Activated T-helper 2 cell treated with anti-CD3 and anti-CD28 coated beads, Interferon-gamma antibody, Interleukin-2, Interleukin-4, amounts not matched to agents 10 μg/mL and 5 μg/mL and 100 μg/mL, durations not matched to agents 14 hours and 24 hours and 36 hours (primary cell): ENCODE measurements at regions not wholly inside any gene's neighbourhood (a gene's known extent, or its start where the extent isn't known, plus 50 kb on each side); places are given as distances from the start of the nearest gene placed in this dataset.

Experiments
- DNase-seq: peaks from one replicate; pipeline ENCODE4 v3.0.0; 2021; ENCODE audit warnings: low spot score
- H3K27ac Mint-ChIP-seq: one replicate; pipeline ENCODE4 v1.8.0; 2021; ENCODE audit warnings: mixed read lengths
- H3K27me3 Mint-ChIP-seq: one replicate; pipeline ENCODE4 v1.8.0; 2021; ENCODE audit warnings: low read depth, mixed read lengths
- H3K36me3 Mint-ChIP-seq: one replicate; pipeline ENCODE4 v1.8.0; 2021; ENCODE audit warnings: low read depth, mixed read lengths
- H3K4me1 Mint-ChIP-seq: one replicate; pipeline ENCODE4 v1.8.0; 2021; ENCODE audit warnings: low read depth, mixed read lengths
- H3K4me3 Mint-ChIP-seq: one replicate; pipeline ENCODE4 v1.8.0; 2021; ENCODE audit warnings: low read depth, mild to moderate bottlenecking, moderate library complexity, mixed read lengths
- H3K9me3 Mint-ChIP-seq: one replicate; pipeline ENCODE4 v1.8.0; 2021; ENCODE audit warnings: mixed read lengths
- intact Hi-C: fragments of 100-400 bp; cut with micrococcal nuclease; formaldehyde crosslinking; loops from one replicate; pipeline ENCODE4 v1.15.1; 2023

DNA sequence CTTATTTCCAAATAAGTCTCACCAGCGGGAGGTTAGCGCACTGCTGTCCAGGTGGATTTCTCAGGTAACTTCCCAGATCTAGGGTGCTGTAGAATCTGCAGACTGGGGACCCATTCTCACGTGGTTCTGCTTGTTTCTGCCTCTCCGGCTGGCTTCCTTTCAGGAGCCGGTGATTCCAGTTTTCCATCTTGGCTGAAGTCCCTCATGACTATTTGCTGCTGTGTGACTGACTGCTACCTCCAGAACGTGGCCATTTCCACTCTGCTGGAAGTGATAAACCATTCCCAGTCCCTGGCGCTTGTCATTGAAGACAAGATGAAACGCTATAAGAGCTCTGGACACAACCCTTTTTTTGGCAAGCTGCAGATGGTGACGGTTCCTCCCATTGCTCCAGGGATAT, 76.0 kb downstream of the DOP1B start:
- H3K27ac Mint-ChIP-seq: no peak overlapping the region
- H3K27me3 Mint-ChIP-seq: no peaks in the 10 kb centered on the region
- H3K36me3 Mint-ChIP-seq: peaks cover 25% of the 10 kb centered on the region
- H3K9me3 Mint-ChIP-seq: no peaks in the 10 kb centered on the region
- no peak overlapping the region for H3K4me3 Mint-ChIP-seq
- intact Hi-C loops: no loop called here
- H3K4me1 Mint-ChIP-seq: peaks cover 12% of the 10 kb centered on the region
- DNase-seq: no peak

- H3K27me3 Mint-ChIP-seq: no peaks in the 10 kb centered on the region
- peaks cover 27% of the 10 kb centered on the region for H3K36me3 Mint-ChIP-seq
Measured at GRCh38 chr21:36235058-36235582, 78.5 kb downstream of the DOP1B start.

DNA sequence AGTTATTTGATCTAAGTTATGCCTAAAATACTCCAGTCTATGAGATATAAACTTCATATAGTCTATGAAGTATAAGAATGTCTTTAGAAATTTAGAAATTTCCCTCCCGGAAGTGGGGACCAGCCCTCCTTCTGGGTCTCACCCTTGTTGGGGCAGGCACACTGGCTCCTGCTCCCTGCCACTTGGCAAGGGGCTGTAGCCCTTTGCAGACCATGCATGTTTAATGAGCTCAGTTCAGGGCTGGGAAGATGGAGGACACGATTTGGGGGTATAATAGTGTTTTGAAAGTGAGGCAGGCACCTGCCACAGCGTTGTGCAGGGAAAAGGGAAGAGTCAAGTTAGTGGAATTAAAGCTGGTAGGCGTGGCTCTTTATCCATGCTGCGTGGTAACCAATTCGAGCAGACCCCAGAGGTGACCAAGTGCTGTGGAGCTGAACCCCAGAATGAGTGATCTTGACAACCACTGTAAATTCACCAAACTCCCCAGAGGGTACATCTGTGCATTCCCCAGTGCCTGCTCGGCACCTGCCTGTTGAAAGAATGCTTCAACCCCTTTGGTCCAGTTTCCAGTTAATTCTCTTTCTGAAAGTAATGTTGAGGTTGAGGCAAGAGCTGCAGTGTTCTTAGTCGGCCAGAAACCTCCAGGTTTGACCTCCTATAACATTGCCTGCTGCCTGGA, 79.6 kb downstream of the DOP1B start:
- H3K27ac Mint-ChIP-seq: no peak overlapping the region
- no peak overlapping the region for H3K4me3 Mint-ChIP-seq
- H3K36me3 Mint-ChIP-seq: peaks cover 19% of the 10 kb centered on the region
- H3K27me3 Mint-ChIP-seq: no peaks in the 10 kb centered on the region
- peaks cover 12% of the 10 kb centered on the region for H3K4me1 Mint-ChIP-seq
- no peak for DNase-seq
- intact Hi-C loops: no loop called here
- no peaks in the 10 kb centered on the region for H3K9me3 Mint-ChIP-seq

More at GRCh38 chr21:36235058-36235582, 78.5 kb downstream of the DOP1B start:
- no peak for DNase-seq
- H3K27ac Mint-ChIP-seq: no peak overlapping the region
- intact Hi-C loops: no loop called here
- H3K4me1 Mint-ChIP-seq: peaks cover 12% of the 10 kb centered on the region
- H3K4me3 Mint-ChIP-seq: no peak overlapping the region
- H3K9me3 Mint-ChIP-seq: no peaks in the 10 kb centered on the region

DNA sequence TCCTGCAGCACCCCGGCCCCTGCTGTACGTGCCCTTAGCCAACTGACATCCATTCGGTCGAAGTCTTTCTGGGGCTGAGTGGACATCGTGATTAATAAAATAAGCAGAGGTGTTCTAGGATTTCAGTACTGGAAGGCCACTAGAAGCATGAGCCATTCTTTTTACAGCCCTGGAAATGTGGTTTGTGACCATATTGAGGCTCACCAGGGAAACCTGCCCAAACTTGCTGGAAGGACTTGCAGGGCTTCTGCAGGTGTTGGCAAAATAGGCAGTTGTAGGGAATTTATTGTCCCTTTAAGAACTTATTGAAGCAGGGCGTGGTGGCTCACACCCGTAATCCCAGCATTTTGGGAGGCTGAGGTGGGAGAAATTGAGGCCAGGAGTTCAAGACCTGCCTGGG, 80.8 kb downstream of the DOP1B start:
- intact Hi-C loops: no loop called here

DNA sequence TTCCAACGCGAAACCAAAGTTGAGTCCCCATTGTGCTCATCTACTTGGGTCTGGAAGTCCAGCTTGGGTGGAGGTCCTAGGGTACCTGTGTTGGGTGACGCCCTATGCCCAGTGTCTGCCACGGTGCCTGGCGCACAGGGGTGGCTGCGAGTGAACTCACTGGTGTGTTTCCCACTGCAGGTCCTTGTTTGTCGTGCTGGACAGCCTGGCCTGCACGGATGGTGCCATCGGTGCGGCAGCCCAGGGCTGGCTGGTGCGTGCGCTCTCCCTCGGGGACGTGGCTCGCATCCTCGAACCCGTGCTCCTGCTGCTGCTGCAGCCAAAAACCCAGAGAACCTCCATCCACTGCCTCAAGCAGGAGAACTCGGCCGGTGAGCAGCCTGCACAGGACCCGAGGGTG, 80.4 kb upstream of the MORC3 start:
- Mint-ChIP-seq H3K4me3 (no peak overlapping the region), H3K4me1 (peaks cover 6% of the 10 kb centered on the region), H3K27me3 (no peaks in the 10 kb centered on the region), H3K36me3 (peaks cover 9% of the 10 kb centered on the region), H3K27ac (no peak overlapping the region), H3K9me3 (no peaks in the 10 kb centered on the region)
- DNase-seq: no peak
- intact Hi-C loops: no loop called here

More for the DNA sequence above, 80.8 kb downstream of the DOP1B start:
- Mint-ChIP-seq H3K4me3 (no peak overlapping the region), H3K9me3 (no peaks in the 10 kb centered on the region), H3K27me3 (no peaks in the 10 kb centered on the region), H3K36me3 (peaks cover 15% of the 10 kb centered on the region), H3K27ac (no peak overlapping the region), H3K4me1 (peaks cover 12% of the 10 kb centered on the region)
- no peak for DNase-seq

DNA sequence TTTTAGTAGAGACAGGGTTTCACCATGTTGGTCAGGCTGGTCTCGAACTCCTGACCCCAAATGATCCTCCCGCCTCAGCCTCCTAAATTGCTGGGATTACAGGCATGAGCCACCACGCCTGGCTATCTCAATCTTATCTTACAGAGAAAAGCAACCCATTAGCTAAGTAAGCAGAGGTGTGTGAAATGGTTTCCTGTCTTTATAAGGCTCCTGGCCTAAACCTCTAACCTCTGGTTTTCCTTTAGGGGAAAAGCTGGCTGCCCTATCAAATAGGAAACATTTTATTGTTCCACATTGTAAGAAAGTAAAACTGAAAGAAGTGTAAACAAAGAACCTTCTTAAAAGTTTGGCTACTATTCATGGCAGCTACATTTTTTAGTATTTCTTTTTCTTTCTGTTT, 78.3 kb upstream of the MORC3 start:
- no peak for DNase-seq
- Mint-ChIP-seq H3K27ac (no peak overlapping the region), H3K4me1 (peaks cover 3% of the 10 kb centered on the region), H3K36me3 (peaks cover 18% of the 10 kb centered on the region), H3K4me3 (no peak overlapping the region), H3K27me3 (no peaks in the 10 kb centered on the region), H3K9me3 (no peaks in the 10 kb centered on the region)
- intact Hi-C loops: no loop called here

DNA sequence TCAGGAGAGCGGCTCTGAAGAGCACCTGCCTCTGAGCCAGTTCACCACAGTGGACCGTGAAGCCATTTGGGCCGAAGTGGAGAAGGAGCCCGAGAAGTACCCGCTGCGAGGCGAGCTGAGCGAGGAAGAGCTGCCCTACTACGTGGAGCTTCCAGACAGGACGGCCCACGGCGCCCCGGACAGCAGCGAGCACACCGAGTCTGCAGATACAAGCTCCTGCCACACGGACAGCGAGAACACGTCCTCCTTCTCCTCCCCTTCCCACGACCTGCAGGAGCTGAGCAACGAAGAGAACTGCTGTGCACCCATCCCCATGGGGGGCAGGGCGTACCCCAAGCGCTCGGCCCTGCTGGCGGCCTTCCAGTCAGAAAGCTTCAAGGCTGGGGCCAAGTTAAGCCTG, 74.9 kb upstream of the MORC3 start:
- intact Hi-C loops: no loop called here
- no peak for DNase-seq
- Mint-ChIP-seq H3K4me1 (peaks cover 6% of the 10 kb centered on the region), H3K4me3 (no peak overlapping the region), H3K27me3 (no peaks in the 10 kb centered on the region), H3K36me3 (peaks cover 27% of the 10 kb centered on the region), H3K27ac (no peak overlapping the region), H3K9me3 (no peaks in the 10 kb centered on the region)

GRCh38 chr21:36245649-36246048, 74.3 kb upstream of the MORC3 start:
- intact Hi-C loops: no loop called here
- H3K27me3 Mint-ChIP-seq: no peaks in the 10 kb centered on the region
- H3K9me3 Mint-ChIP-seq: no peaks in the 10 kb centered on the region
- H3K4me3 Mint-ChIP-seq: no peak overlapping the region
- H3K27ac Mint-ChIP-seq: no peak overlapping the region
- H3K4me1 Mint-ChIP-seq: peaks cover 8% of the 10 kb centered on the region
- DNase-seq: no peak
- peaks cover 27% of the 10 kb centered on the region for H3K36me3 Mint-ChIP-seq

GRCh38 chr21:36246080-36246631, 73.8 kb upstream of the MORC3 start:
- Mint-ChIP-seq H3K36me3 (peaks cover 32% of the 10 kb centered on the region), H3K4me3 (no peak overlapping the region), H3K9me3 (no peaks in the 10 kb centered on the region), H3K4me1 (peaks cover 8% of the 10 kb centered on the region), H3K27ac (no peak overlapping the region), H3K27me3 (no peaks in the 10 kb centered on the region)
- intact Hi-C loops: no loop called here
- DNase-seq: no peak

DNA sequence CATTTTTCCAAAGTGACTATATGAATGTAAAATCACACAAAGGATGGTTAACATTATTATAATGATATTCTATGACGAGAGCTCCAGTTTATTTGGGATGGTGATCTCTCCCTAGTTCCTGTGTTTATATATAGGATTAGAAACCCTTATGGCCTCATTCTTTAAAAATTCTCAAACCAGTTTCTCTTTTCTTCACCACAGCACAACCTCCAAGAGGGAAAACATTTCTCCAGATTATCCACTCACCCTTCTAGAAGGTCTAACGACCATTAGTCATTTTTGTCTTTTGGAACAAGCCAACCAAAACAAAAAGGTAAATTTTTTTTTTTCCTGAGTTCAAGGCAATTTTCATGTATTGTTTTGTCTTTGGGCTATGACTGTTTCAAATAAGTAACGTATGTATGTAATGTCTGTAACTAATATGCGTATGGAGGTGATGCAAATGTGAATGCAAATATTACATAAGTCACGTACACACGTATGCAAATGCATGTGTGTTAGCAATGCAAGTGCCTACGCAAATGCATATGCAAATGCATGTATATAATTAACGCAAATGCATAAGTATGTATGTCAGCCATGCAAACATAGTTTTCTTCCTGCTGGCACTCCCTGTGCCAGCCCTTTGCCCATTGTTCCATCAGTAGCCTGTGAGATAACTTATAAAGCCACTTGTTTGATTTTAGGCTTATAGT, 72.5 kb upstream of the MORC3 start:
- no peaks in the 10 kb centered on the region for H3K27me3 Mint-ChIP-seq
- peaks cover 8% of the 10 kb centered on the region for H3K4me1 Mint-ChIP-seq
- no peak for DNase-seq
- H3K9me3 Mint-ChIP-seq: no peaks in the 10 kb centered on the region
- H3K36me3 Mint-ChIP-seq: peaks cover 32% of the 10 kb centered on the region
- intact Hi-C loops: no loop called here
- H3K27ac Mint-ChIP-seq: no peak overlapping the region
- H3K4me3 Mint-ChIP-seq: no peak overlapping the region

DNA sequence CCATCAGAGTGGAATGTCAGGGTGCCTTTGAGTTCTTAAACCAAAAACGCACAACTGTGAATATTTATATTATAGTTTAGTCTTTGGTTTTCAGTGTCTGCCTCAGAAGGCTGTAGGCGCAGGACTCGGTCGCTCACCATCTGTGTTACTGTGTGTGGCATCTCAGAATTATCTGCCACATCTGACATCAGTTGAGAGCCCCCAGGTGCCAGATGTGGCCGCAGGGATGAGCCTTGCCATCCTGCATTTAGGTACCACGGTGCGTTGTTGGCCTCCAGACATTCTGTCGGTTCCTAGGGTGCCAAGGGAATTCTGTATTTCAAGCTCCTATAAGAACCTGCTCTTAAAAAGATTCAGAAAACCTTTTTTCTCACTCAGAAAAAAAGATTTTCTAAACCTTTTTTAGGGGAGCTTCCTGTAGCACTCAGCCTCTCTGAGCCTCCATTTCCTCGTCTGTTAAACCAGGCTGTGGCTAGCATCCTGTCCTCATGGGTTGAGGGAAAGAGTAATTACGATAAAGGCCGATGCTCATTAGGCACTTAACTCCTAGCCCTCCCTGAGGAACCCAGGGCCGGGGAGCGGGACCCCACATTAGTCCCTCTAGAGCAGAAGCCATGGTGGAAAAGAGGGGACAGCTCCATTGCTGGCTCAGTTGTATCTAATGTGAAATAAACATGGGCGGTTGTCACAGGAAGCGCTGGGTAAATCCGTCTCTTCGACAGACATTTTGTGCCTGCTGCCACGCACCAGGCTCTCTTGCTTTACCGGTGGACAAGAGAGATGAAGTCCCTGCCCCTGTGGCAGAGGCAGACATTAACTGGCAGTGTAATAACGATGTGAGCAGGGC, 70.2 kb upstream of the MORC3 start:
- Mint-ChIP-seq H3K27me3 (no peaks in the 10 kb centered on the region), H3K9me3 (no peaks in the 10 kb centered on the region), H3K27ac (no peak overlapping the region), H3K4me1 (peaks cover 17% of the 10 kb centered on the region), H3K36me3 (peaks cover 47% of the 10 kb centered on the region), H3K4me3 (no peak overlapping the region)
- DNase-seq: no peak
- intact Hi-C loops: no loop called here

GRCh38 chr21:36250423-36251075, 69.4 kb upstream of the MORC3 start:
- intact Hi-C loops: no loop called here

More at GRCh38 chr21:36250423-36251075, 69.4 kb upstream of the MORC3 start:
- peaks cover 20% of the 10 kb centered on the region for H3K4me1 Mint-ChIP-seq
- H3K36me3 Mint-ChIP-seq: peaks cover 47% of the 10 kb centered on the region
- no peaks in the 10 kb centered on the region for H3K27me3 Mint-ChIP-seq
- no peak overlapping the region for H3K4me3 Mint-ChIP-seq
- H3K9me3 Mint-ChIP-seq: no peaks in the 10 kb centered on the region
- H3K27ac Mint-ChIP-seq: no peak overlapping the region
- DNase-seq: no peak
